ENCODE measurements at regions not wholly inside any gene's neighbourhood (a gene's known extent, or its start where the extent isn't known, plus 50 kb on each side); places are given as distances from the start of the nearest gene placed in this dataset.

- Histone ChIP-seq H3K4me1 (ENCODE audit: insufficient read depth, low read length) (no peaks in the 10 kb centered on the region), H3K9ac (ENCODE audit: insufficient read depth, low read depth, low read length) (no peak overlapping the region), H3K9me3 (ENCODE audit: low read length) (no peaks in the 10 kb centered on the region), H2AFZ (ENCODE audit: low read length) (no peak overlapping the region), H3K79me2 (ENCODE audit: insufficient read depth, low read length) (no peaks in the 10 kb centered on the region), H3K27me3 (ENCODE audit: control insufficient read depth in 1 of 2, insufficient read depth in 2 of 2, low read length in 2 of 2) (no peaks in the 10 kb centered on the region), H3K4me3 (replicated peaks in 1 of 3; ENCODE audit: insufficient read depth in 1 of 3, low read depth in 2 of 3, low read length in 3 of 3) (no peak overlapping the region), H3K36me3 (replicated peaks in 1 of 2; ENCODE audit: control insufficient read depth in 1 of 2, insufficient read depth in 2 of 2, low read length in 2 of 2) (no peaks in the 10 kb centered on the region), H3K4me2 (ENCODE audit: low read depth, low read length) (no peak overlapping the region), H3K27ac (ENCODE audit: extremely low read length, insufficient read depth, low read length) (no peak overlapping the region), H4K20me1 (ENCODE audit: insufficient read depth, low read length) (no peaks in the 10 kb centered on the region)
- TF ChIP-seq GTF3A (CRISPR knock-in tag; conservative IDR thresholded peaks at IDR 0.05) (no peak), ZFP41 (CRISPR knock-in tag; IDR thresholded peaks at IDR 0.05; ENCODE audit: borderline replicate concordance) (no peak), ZNF501 (CRISPR knock-in tag; IDR thresholded peaks at IDR 0.05) (no peak), ZNF207 (IDR thresholded peaks at IDR 0.05; ENCODE audit: borderline replicate concordance) (no peak), ZNF234 (CRISPR knock-in tag; conservative IDR thresholded peaks at IDR 0.05) (no peak), TFDP1 (CRISPR knock-in tag; IDR thresholded peaks at IDR 0.05; ENCODE audit: borderline replicate concordance) (no peak), NRL (CRISPR knock-in tag; IDR thresholded peaks at IDR 0.05; ENCODE audit: borderline replicate concordance) (no peak), HES4 (CRISPR knock-in tag; IDR thresholded peaks at IDR 0.05; ENCODE audit: borderline replicate concordance) (no peak), THYN1 (CRISPR knock-in tag; IDR thresholded peaks at IDR 0.05; ENCODE audit: borderline replicate concordance, low read depth) (no peak), ZNF333 (CRISPR knock-in tag; IDR thresholded peaks at IDR 0.05; ENCODE audit: borderline replicate concordance) (no peak), GATAD2A (CRISPR knock-in tag; IDR thresholded peaks at IDR 0.05) (no peak), PTBP1 (IDR thresholded peaks at IDR 0.05; ENCODE audit: low read depth, low read length, poor library complexity, severe bottlenecking) (no peak), MYPOP (CRISPR knock-in tag; IDR thresholded peaks at IDR 0.05) (no peak), ZBTB1 (CRISPR knock-in tag; IDR thresholded peaks at IDR 0.05; ENCODE audit: borderline replicate concordance) (no peak)
- ATAC-seq: no peak
- whole genome bisulfite sequencing (ENCODE audit: low lambda C conversion rate): 0% methylated on average over 1 of the region's 1 CpG
- ChIA-PET CTCF (ENCODE audit: low intra/inter-chr PET ratio, low total read pairs) (no interaction called here), POLR2A (no interaction called here)
- FAIRE-seq: no peak
- in situ Hi-C loops (cut with HindIII; ENCODE audit: extremely low pct_ligation_motif_present, low pct_unique_long_range_greater_than_20kb) (no loop called here), intact Hi-C loops (cut with micrococcal nuclease; ENCODE audit: unreplicated experiment) (loop anchor here (5.0 kb wide), 1 partner anchor 196 kb away; no protein-coding TSS in a partner anchor)
- BruUV-seq (replicated peaks): no TSS peak
- DNase-seq (ENCODE audit: low spot score): no peak
Observed at GRCh38 chr7:114218283-114218682, 196.3 kb upstream of the FOXP2 start.
